MM.1S (cell line): ENCODE measurements at regions not wholly inside any gene's neighbourhood (a gene's known extent, or its start where the extent isn't known, plus 50 kb on each side); places are given as distances from the start of the nearest gene placed in this dataset.

ENCODE experiments used
- DNase-seq: peaks from one replicate; pipeline ENCODE4 v3.0.0-alpha.2; 2015
- H2AFZ ChIP-seq: fragments of 300-600 bp; sonication (generic); 2 replicates; pipeline ENCODE4 v1.6.0; 2016; ENCODE audit warnings: antibody characterized with exemption, low read length
- H3F3A ChIP-seq: fragments of 300-600 bp; sonication (generic); 2 replicates; pipeline ENCODE4 v1.6.1; 2016; ENCODE audit warnings: mild to moderate bottlenecking, antibody characterized with exemption, low read length, moderate library complexity, mixed read lengths; ENCODE audit not compliant: insufficient read depth
- H3K27ac ChIP-seq: fragments of 300-600 bp; sonication (generic); 2 replicates; pipeline ENCODE4 v1.5.1; 2016; ENCODE audit warnings: mild to moderate bottlenecking, low read length
- H3K27me3 ChIP-seq: fragments of 300-600 bp; sonication (generic); replicated peaks from 2 replicates; pipeline ENCODE4 v1.6.0; 2016; ENCODE audit warnings: low read length; ENCODE audit not compliant: insufficient read depth
- H3K36me3 ChIP-seq: fragments of 300-600 bp; sonication (generic); replicated peaks from 2 replicates; pipeline ENCODE4 v1.6.1; 2016; ENCODE audit warnings: mild to moderate bottlenecking, low read length, mixed read lengths; ENCODE audit not compliant: insufficient read depth
- H3K4me1 ChIP-seq: fragments of 300-600 bp; sonication (generic); 2 replicates; pipeline ENCODE4 v1.6.1; 2016; ENCODE audit warnings: low read length, mixed read lengths
- H3K4me2 ChIP-seq: fragments of 300-600 bp; sonication (generic); 2 replicates; pipeline ENCODE4 v1.6.0; 2016; ENCODE audit warnings: low read depth, low read length
- H3K4me3 ChIP-seq: fragments of 300-600 bp; sonication (generic); 2 replicates; pipeline ENCODE4 v1.5.1; 2016; ENCODE audit warnings: low read length, mixed read lengths
- H3K79me2 ChIP-seq: fragments of 300-600 bp; sonication (generic); 2 replicates; pipeline ENCODE4 v1.6.1; 2016; ENCODE audit warnings: mixed run types, low read length, mixed read lengths
- H3K9ac ChIP-seq: fragments of 300-600 bp; sonication (generic); 2 replicates; pipeline ENCODE4 v1.6.1; 2016; ENCODE audit warnings: low read length, mixed read lengths
- H3K9me2 ChIP-seq: fragments of 300-600 bp; sonication (generic); replicated peaks from 2 replicates; pipeline ENCODE4 v1.6.1; 2016; ENCODE audit warnings: mild to moderate bottlenecking, low read length, mixed read lengths; ENCODE audit not compliant: insufficient read depth
- H3K9me3 ChIP-seq: fragments of 300-600 bp; sonication (generic); replicated peaks from 2 replicates; pipeline ENCODE4 v1.6.1; 2016; ENCODE audit warnings: mild to moderate bottlenecking, low read length, mixed read lengths; ENCODE audit not compliant: insufficient read depth
- H4K20me1 ChIP-seq: fragments of 300-600 bp; sonication (generic); 2 replicates; pipeline ENCODE4 v1.6.1; 2016; ENCODE audit warnings: mild to moderate bottlenecking, low read length, moderate library complexity, mixed read lengths; ENCODE audit not compliant: insufficient read depth
- EZH2 ChIP-seq: fragments of 300-600 bp; sonication (generic); optimal IDR thresholded peaks from 2 replicates; pipeline ENCODE3; 2017; ENCODE audit warnings: low read depth, mild to moderate bottlenecking, antibody characterized with exemption, low read length, mixed read lengths
- EZH2phosphoT487 ChIP-seq: fragments of 300-600 bp; sonication (generic); IDR thresholded peaks from 2 replicates; pipeline ENCODE4 v1.6.1; 2018; ENCODE audit warnings: antibody characterized with exemption, low read length
- TF ChIP-seq, protein P1 (sequence below): fragments of 300-600 bp; sonication (generic); IDR thresholded peaks from 2 replicates; pipeline ENCODE4 v1.5.1; 2016; ENCODE audit warnings: antibody characterized with exemption, low read length, mixed read lengths

DNA sequence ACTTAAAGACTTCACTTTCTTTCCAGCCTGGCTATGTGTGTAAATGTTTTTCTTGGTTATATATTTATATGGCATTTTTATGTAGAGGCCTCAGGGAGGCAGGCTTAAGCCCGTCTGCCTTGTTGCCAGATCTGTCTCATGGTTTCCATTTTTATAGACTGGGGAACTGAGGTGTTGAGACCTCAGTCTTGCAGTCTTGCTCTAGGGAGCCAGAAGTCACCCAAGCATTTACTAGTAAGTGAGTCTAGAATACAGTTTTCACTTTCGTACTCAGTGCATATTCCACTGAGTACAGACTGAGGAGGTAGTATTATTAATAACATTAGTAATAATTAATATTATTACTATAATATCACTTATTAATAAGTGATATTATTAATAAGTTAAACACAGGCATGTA is 161.4 kb downstream of the UCK2 start:
- Histone ChIP-seq H3F3A (no peaks in the 10 kb centered on the region), H3K4me1 (no peaks in the 10 kb centered on the region), H4K20me1 (no peaks in the 10 kb centered on the region), H3K27ac (no peak overlapping the region), H3K9me3 (no peaks in the 10 kb centered on the region), H3K27me3 (no peaks in the 10 kb centered on the region), H3K9me2 (no peaks in the 10 kb centered on the region), H3K9ac (no peak overlapping the region), H3K4me3 (no peak overlapping the region), H3K79me2 (no peaks in the 10 kb centered on the region), H2AFZ (no peak overlapping the region), H3K36me3 (no peaks in the 10 kb centered on the region), H3K4me2 (no peak overlapping the region)
- no peak for TF ChIP-seq EZH2phosphoT487
- no peak for TF ChIP-seq EZH2
- TF ChIP-seq, protein P1, sequence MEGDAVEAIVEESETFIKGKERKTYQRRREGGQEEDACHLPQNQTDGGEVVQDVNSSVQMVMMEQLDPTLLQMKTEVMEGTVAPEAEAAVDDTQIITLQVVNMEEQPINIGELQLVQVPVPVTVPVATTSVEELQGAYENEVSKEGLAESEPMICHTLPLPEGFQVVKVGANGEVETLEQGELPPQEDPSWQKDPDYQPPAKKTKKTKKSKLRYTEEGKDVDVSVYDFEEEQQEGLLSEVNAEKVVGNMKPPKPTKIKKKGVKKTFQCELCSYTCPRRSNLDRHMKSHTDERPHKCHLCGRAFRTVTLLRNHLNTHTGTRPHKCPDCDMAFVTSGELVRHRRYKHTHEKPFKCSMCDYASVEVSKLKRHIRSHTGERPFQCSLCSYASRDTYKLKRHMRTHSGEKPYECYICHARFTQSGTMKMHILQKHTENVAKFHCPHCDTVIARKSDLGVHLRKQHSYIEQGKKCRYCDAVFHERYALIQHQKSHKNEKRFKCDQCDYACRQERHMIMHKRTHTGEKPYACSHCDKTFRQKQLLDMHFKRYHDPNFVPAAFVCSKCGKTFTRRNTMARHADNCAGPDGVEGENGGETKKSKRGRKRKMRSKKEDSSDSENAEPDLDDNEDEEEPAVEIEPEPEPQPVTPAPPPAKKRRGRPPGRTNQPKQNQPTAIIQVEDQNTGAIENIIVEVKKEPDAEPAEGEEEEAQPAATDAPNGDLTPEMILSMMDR, result no peak
- DNase-seq, result no peak

DNA sequence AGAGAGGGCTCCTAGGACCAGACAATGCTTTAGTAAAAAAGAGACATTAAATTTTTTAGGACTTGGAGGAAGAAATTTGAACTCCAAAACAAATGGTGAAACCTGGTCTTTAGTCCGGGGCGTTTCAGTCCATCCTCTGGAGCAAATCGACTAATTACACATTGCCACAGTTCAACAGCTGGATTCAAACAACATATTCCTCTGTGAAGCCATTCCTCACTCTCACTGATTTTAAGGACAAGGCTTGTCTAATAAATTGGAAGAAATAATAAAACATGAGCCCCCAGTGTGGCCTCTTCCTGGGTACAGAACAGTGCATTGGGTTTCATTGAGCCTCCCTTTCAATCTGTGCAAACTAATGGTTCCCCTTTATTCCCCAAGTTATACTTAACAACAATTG is 165.1 kb downstream of the UCK2 start:
- no peaks in the 10 kb centered on the region for H3F3A ChIP-seq
- no peaks in the 10 kb centered on the region for H3K79me2 ChIP-seq
- H3K9me2 ChIP-seq, result no peaks in the 10 kb centered on the region
- H2AFZ ChIP-seq, result no peak overlapping the region
- H3K9ac ChIP-seq, result no peak overlapping the region
- H4K20me1 ChIP-seq, result no peaks in the 10 kb centered on the region
- no peaks in the 10 kb centered on the region for H3K9me3 ChIP-seq
- H3K4me2 ChIP-seq, result no peak overlapping the region
- no peaks in the 10 kb centered on the region for H3K4me1 ChIP-seq
- no peak for DNase-seq
- no peaks in the 10 kb centered on the region for H3K36me3 ChIP-seq
- no peak overlapping the region for H3K27ac ChIP-seq
- TF ChIP-seq, protein P1, result no peak
- TF ChIP-seq EZH2, result no peak
- TF ChIP-seq EZH2phosphoT487, result no peak
- no peak overlapping the region for H3K4me3 ChIP-seq
- H3K27me3 ChIP-seq, result no peaks in the 10 kb centered on the region

DNA sequence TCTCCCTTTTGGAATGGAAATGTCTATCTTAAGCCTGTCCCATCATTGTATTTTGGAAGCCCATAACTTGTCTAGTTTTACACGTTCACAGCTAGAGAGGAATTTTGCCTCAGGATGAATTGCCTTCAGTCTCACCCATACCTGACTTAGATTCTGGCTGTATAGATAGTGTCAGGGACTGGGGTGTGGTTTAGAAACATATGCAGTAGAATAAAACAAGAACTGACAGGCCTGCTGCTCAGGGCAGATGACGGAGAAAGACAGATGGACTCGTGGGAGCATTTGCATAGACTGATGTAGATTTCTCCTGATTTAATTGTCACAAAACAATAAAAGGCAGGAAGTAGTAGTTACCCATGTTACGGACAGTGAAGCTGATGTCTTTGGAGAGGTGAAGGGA is 166.7 kb downstream of the UCK2 start:
- Histone ChIP-seq H3K27me3 (no peaks in the 10 kb centered on the region), H4K20me1 (no peaks in the 10 kb centered on the region), H3K4me1 (no peaks in the 10 kb centered on the region), H2AFZ (no peak overlapping the region), H3K36me3 (no peaks in the 10 kb centered on the region), H3K79me2 (no peaks in the 10 kb centered on the region), H3K27ac (no peak overlapping the region), H3F3A (no peaks in the 10 kb centered on the region), H3K9me3 (no peaks in the 10 kb centered on the region), H3K9ac (no peak overlapping the region), H3K4me2 (no peak overlapping the region), H3K9me2 (no peaks in the 10 kb centered on the region), H3K4me3 (no peak overlapping the region)
- TF ChIP-seq, protein P1, result no peak
- no peak for TF ChIP-seq EZH2
- no peak for TF ChIP-seq EZH2phosphoT487
- no peak for DNase-seq
